Psoas muscle (tissue), 7 donors: ENCODE measurements at regions not wholly inside any gene's neighbourhood (a gene's known extent, or its start where the extent isn't known, plus 50 kb on each side); places are given as distances from the start of the nearest gene placed in this dataset.

Source experiments
- ATAC-seq, 4 donors: fragments of 200-7000 bp; cut with Tn5 transposase; one replicate each; pipeline ENCODE4 v1.9.1; 2020; ENCODE audit warnings: moderate library complexity in 3 of 4, mild to moderate bottlenecking in 2 of 4
- DNase-seq, 2 donors: peaks; one replicate each; pipeline ENCODE4 v3.0.0-alpha.2; 2020
- H3K27ac ChIP-seq: fragments of 200-600 bp; one replicate; pipeline ENCODE4 v1.8.0; 2022
- H3K27me3 ChIP-seq, 3 donors: fragments of 200-600 bp in 1 of 3; one replicate each; pipeline versions ENCODE4 v1.6.1 to v1.8.0; 2013 to 2022; ENCODE audit warnings: low read length in 2 of 3, mild to moderate bottlenecking in 2 of 3, moderate library complexity in 1 of 3; ENCODE audit not compliant: insufficient read depth in 3 of 3
- H3K36me3 ChIP-seq, 2 donors: fragments of 200-600 bp in 1 of 2; one replicate each; pipeline versions ENCODE4 v1.6.1 to v1.8.0; 2013 to 2022; ENCODE audit warnings: low read depth in 1 of 2, mild to moderate bottlenecking in 1 of 2, moderate library complexity in 1 of 2; ENCODE audit not compliant: insufficient read depth in 1 of 2
- H3K4me1 ChIP-seq: fragments of 200-600 bp; one replicate; pipeline ENCODE4 v1.8.0; 2022
- H3K4me3 ChIP-seq: fragments of 200-600 bp; one replicate; pipeline ENCODE4 v1.8.0; 2022; ENCODE audit warnings: mild to moderate bottlenecking
- H3K9me3 ChIP-seq: fragments of 200-600 bp; one replicate; pipeline ENCODE4 v1.8.0; 2022
- WGBS, 3 donors: extraction: QIAGEN DNeasy Blood & Tissue Kit; methylation state at CpG; one replicate each; pipeline versions ENCODE4 v1.1.6 to v1.1.7; 2013; 5-methylcytosine and 5-hydroxymethylcytosine counted together
- intact Hi-C, 2 donors: fragments of 100-400 bp; cut with DNase I; formaldehyde crosslinking; loops; one replicate each; pipeline versions ENCODE4 v1.11.0 to v1.14.2; 2022
- TF ChIP-seq, protein P1 (sequence below): fragments of 200-600 bp; IDR thresholded peaks from one replicate; pipeline ENCODE4 v1.8.0; 2022; ENCODE audit warnings: antibody characterized with exemption
- donor health status: healthy with polysubstance abuse.
- donor health status: DM: no; HTN: no; CAD: no; lungs with moderate emphysema.
- donor health status: Bipolar disorder and iron deficiency.
- donor health status: healthy.
- donor health status: DM: yes; HTN: yes; CAD: no.
- donor health status: DM: no; HTN: no; CAD: no.
- donor health status: DM: yes; HTN: yes; CAD: no.

DNA sequence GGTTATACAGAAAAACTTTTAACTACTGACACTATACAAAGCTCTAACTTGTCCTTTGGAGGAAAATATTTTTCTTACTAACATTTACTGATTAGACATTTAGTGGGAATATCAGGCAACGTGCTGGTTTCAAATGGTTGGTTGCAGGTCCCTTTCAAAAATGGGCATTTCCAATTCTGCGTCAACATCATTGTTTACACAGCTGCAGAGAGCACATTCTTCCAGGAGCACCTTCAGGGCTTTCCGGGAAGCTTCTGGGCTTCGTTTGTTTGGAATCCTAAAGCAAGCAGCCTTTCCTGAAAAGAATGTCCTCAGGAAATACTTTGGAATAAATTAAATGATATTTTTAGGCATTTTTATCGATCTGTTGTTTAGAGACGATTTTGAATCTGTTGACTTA lies 289.7 kb downstream of the TRIML1 start:
- 26 to 28% (median 27%) methylated on average over 6 of the region's 6 CpGs for WGBS, 3 donors
- Histone ChIP-seq H3K4me3 (no peak overlapping the region), H3K27me3 (no peaks in the 10 kb centered on the region), H3K36me3 (no peaks in the 10 kb centered on the region), H3K4me1 (no peaks in the 10 kb centered on the region), H3K9me3 (no peaks in the 10 kb centered on the region), H3K27ac (no peak overlapping the region)
- DNase-seq (no peak), ATAC-seq (no peak)
- TF ChIP-seq, protein P1, sequence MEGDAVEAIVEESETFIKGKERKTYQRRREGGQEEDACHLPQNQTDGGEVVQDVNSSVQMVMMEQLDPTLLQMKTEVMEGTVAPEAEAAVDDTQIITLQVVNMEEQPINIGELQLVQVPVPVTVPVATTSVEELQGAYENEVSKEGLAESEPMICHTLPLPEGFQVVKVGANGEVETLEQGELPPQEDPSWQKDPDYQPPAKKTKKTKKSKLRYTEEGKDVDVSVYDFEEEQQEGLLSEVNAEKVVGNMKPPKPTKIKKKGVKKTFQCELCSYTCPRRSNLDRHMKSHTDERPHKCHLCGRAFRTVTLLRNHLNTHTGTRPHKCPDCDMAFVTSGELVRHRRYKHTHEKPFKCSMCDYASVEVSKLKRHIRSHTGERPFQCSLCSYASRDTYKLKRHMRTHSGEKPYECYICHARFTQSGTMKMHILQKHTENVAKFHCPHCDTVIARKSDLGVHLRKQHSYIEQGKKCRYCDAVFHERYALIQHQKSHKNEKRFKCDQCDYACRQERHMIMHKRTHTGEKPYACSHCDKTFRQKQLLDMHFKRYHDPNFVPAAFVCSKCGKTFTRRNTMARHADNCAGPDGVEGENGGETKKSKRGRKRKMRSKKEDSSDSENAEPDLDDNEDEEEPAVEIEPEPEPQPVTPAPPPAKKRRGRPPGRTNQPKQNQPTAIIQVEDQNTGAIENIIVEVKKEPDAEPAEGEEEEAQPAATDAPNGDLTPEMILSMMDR = no peak
- intact Hi-C loops = no loop called here

DNA sequence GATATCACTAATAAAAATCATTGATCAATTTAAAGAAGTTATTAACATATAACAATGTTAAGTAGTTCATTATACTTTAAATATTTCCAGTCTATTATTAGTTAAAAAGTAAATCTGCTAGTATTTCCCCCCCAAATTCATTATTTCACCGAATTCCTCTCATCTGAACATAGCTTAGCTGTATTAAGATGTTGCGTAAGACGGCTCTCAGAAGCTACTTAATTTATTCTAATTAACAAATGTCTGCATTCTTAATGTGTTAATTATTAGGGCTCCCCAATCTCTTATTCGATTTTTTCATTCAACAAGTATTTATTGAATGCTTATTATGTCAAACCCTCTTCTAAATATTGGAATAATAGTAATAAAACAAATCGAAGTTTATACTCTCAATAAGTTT lies 290.7 kb downstream of the TRIML1 start:
- TF ChIP-seq, protein P1 = no peak
- DNase-seq (no peak), ATAC-seq (no peak)
- intact Hi-C loops = no loop called here
- Histone ChIP-seq H3K27me3 (no peaks in the 10 kb centered on the region), H3K9me3 (no peaks in the 10 kb centered on the region), H3K4me3 (no peak overlapping the region), H3K36me3 (no peaks in the 10 kb centered on the region), H3K27ac (no peak overlapping the region), H3K4me1 (no peaks in the 10 kb centered on the region)
- WGBS, 3 donors = 67 to 84% (median 74%) methylated on average over 5 of the region's 5 CpGs

DNA sequence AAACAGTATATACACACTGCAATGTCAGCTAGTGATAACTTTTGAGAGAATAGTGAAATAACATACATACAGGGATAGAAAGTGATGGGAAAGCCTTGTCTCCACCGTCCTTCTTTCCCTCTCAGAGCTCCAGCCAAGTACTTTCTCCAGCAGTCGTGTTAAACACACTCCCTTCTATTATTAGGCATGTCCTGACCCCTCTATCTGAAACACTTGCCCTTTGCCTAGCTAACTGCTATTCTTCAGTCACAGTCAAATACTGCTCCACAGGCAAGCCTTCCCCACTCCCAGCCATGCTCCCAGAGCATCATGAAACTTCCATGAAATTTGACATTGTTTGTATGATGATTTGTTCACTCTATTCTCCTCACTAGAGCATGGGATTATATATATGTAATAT lies 291.1 kb downstream of the TRIML1 start:
- Histone ChIP-seq H3K27ac (no peak overlapping the region), H3K4me1 (no peaks in the 10 kb centered on the region), H3K4me3 (no peak overlapping the region), H3K27me3 (no peaks in the 10 kb centered on the region), H3K9me3 (no peaks in the 10 kb centered on the region), H3K36me3 (no peaks in the 10 kb centered on the region)
- DNase-seq (no peak), ATAC-seq (no peak)
- TF ChIP-seq, protein P1 = no peak
- 10 to 25% (median 18%) methylated on average over 2 of the region's 2 CpGs for WGBS, 3 donors
- intact Hi-C loops = no loop called here

DNA sequence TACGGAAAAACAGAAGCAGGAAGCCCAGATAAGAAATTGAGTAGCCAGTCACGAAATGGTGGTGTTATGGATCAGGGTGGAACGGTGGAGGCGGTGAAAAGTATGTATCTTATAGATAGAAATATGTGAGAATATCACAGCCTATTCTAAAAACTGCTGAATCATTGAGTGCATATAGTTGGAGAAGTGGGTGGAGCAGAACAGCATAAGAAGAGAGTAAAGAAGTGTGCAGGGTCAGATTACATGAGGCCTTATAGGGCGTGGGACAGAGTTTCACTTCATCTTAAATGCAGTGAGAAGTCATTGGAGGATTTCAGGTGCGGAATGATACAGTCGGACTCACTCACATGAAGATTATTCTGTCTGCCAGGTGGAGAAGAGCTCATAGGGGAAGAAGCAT lies 293.1 kb downstream of the TRIML1 start:
- TF ChIP-seq, protein P1 = no peak
- H3K36me3 ChIP-seq = no peaks in the 10 kb centered on the region
- H3K9me3 ChIP-seq = no peaks in the 10 kb centered on the region
- no peak overlapping the region for H3K27ac ChIP-seq
- DNase-seq = no peak
- 77 to 86% (median 78%) methylated on average over 7 of the region's 7 CpGs for WGBS, 3 donors
- ATAC-seq = no peak
- no peak overlapping the region for H3K4me3 ChIP-seq
- H3K27me3 ChIP-seq = no peaks in the 10 kb centered on the region
- intact Hi-C loops = no loop called here
- no peaks in the 10 kb centered on the region for H3K4me1 ChIP-seq

DNA sequence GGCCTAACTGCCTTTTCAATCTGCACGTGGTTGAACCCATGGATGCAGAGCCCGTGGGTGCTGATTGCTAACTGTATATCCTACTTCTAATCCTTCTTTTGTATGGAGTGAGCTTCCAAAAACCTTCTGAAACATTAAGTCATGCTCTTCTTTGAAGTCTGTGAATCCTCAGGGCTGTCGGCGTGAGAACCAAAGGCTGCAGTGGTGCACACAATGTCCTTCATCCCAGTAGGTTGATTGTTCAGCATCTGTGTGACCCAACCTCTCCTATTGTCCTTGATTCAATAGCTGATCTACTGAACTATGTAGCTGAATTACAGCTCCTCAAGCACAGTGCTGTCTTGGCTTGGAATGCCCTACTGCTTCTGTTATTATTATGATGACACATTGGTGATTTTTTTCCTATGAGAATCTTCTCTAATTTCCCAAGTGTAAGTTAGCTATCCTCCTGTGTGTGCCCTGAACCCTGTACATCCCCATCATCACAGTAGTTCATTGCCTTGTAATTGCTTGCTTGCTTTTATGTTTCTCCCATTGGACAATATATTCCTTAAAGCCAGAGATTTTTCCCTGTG lies 294.6 kb downstream of the TRIML1 start:
- Histone ChIP-seq H3K4me1 (no peaks in the 10 kb centered on the region), H3K9me3 (no peaks in the 10 kb centered on the region), H3K4me3 (no peak overlapping the region), H3K36me3 (no peaks in the 10 kb centered on the region), H3K27me3 (no peaks in the 10 kb centered on the region), H3K27ac (no peak overlapping the region)
- 87 to 97% (median 91%) methylated on average over 4 of the region's 4 CpGs for WGBS, 3 donors
- ATAC-seq = no peak
- TF ChIP-seq, protein P1 = no peak
- intact Hi-C loops = no loop called here
- no peak for DNase-seq
